WI38 (cell line): ENCODE measurements at regions not wholly inside any gene's neighbourhood (a gene's known extent, or its start where the extent isn't known, plus 50 kb on each side); places are given as distances from the start of the nearest gene placed in this dataset.
"Not testable (repeated sequence)": the region's sequence is repeated elsewhere in the genome, so short reads cannot be mapped to it uniquely, and the experiment has no call there.

Experiments
- H3K4me3 ChIP-seq: 2 replicates; pipeline ENCODE4 v1.5.1; 2011; ENCODE audit warnings: low read depth, mild to moderate bottlenecking, control low read depth, low read length
- TF ChIP-seq, protein P1 (sequence below): IDR thresholded peaks from 2 replicates; pipeline ENCODE4 v1.5.1; 2012; ENCODE audit warnings: low read depth, mild to moderate bottlenecking, control low read depth, low read length

DNA sequence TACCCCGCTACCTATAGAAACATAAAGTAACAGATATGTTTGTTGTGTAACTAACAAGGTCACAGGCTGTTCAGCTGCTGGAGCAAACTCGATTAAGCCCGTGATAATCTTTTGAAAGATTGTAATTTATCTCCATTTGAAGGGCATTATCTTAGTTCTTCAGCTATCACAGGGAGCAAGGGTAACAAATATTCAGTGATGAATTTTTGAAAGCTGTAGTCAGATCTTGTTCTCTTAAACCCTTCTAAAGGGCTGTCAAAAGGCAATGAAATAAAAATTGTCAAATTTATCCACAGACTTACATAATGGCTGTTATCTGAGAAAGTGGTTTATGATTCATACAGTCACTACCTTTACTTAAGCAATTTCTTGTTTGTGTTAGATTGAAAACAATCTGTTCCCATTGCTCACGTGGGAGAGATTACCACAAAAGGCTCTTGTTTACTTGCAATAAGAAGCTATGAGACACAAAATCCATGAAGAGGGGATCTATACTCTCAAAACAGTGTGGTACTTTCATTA, 78.3 kb upstream of the ZNF608 start:
- TF ChIP-seq, protein P1, sequence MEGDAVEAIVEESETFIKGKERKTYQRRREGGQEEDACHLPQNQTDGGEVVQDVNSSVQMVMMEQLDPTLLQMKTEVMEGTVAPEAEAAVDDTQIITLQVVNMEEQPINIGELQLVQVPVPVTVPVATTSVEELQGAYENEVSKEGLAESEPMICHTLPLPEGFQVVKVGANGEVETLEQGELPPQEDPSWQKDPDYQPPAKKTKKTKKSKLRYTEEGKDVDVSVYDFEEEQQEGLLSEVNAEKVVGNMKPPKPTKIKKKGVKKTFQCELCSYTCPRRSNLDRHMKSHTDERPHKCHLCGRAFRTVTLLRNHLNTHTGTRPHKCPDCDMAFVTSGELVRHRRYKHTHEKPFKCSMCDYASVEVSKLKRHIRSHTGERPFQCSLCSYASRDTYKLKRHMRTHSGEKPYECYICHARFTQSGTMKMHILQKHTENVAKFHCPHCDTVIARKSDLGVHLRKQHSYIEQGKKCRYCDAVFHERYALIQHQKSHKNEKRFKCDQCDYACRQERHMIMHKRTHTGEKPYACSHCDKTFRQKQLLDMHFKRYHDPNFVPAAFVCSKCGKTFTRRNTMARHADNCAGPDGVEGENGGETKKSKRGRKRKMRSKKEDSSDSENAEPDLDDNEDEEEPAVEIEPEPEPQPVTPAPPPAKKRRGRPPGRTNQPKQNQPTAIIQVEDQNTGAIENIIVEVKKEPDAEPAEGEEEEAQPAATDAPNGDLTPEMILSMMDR: no peak
- H3K4me3 ChIP-seq: no peak overlapping the region

DNA sequence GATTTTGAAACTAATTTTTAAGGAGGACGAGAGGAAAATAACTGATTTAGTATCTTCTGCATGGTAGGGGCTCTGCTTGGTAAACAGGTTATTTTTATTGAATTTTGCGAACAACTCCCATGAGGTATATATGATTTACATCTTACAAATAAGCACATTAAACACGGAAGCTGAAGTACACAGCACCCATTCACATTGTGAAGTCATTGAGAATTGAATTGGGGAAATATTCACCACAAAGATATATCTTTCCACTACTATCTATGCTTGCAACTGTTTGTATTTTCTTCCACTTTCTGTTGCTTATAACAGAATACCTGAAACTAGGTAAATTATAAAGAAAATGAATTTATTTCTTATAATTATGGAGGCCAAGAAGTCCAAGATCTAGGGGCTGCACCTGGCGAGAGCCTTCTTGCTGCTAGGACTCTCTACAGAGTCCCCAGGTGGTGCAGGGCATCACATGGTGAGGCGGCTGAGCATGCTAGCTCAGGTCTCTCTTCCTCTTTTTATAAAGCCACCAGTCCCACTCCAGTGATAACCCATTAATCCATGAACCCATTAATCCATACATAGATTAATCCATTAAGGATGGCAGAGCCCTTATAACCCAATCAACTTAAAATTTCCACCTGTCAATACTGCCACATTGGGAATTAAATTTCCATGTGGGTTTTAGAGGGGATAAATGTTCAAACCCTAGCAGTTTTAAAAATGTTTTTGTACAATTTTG, 79.0 kb upstream of the ZNF608 start:
- TF ChIP-seq, protein P1: no peak
- H3K4me3 ChIP-seq: no peak overlapping the region

DNA sequence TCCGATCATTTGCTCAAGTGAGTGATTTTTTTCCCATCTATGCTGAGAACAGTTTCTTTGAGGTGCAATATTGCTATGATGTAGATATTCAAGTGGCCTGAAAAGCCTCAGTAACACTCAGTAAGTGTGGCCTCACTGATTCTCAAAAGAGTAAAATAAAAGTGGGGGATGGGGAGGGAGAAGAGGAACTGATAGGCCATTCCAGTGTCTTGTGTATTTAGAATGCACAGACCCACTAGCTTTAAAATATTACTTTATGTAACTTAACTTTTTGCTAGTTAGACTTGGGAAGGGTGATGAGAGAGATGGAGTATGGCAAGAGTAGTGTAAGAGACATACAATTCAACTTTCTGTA, 79.5 kb upstream of the ZNF608 start:
- H3K4me3 ChIP-seq: no peak overlapping the region
- TF ChIP-seq, protein P1: no peak

DNA sequence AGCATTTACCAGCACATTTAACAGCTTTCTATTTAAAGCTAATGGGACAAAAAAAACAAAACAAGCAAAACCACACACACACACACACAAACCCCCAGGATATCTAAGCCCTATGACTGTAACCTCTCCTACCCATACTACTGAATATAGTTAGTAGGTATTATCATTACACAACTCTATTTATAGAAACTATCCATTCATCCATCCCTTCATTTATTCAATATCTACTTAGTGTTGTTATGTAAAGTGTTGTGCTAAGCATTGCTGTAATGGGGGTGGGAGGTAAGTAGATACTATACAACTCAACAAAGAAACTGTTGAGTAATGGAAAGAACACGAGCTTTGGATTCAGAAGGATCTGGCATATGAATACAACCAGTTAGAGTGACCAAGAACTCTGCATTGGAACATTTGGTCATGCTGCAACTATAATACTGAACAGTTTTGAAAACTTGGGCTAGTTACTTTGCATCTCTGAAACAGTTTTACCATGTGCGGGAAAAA, 82.3 kb upstream of the ZNF608 start:
- TF ChIP-seq, protein P1: no peak
- no peak overlapping the region for H3K4me3 ChIP-seq

DNA sequence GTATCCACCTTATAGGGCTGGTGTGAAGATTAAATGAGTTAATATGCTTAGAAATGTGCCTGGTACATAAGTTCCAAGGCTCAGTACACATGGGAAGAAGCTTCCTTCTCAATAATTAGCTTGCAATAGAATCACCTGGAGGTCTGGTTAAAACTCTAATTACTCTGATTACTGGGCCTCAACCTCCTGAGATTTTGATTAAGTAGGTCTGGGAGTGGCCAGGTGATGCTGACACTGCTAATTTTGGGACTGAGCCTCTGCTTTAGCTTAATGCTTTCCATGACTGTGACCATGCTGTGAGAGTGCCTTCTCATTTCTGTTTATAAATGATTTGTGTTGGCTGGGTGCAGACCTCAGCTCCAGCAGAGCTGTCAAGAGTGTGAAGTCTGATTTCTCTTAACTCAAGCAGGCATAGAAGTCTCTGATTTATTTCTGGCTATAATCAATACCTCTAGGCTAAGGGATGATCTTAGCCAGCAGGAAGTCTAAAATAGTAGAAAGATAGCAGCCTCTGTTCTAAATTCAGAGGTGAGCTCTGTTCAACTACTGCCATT, 85.3 kb upstream of the ZNF608 start:
- H3K4me3 ChIP-seq: no peak overlapping the region
- TF ChIP-seq, protein P1: no peak

DNA sequence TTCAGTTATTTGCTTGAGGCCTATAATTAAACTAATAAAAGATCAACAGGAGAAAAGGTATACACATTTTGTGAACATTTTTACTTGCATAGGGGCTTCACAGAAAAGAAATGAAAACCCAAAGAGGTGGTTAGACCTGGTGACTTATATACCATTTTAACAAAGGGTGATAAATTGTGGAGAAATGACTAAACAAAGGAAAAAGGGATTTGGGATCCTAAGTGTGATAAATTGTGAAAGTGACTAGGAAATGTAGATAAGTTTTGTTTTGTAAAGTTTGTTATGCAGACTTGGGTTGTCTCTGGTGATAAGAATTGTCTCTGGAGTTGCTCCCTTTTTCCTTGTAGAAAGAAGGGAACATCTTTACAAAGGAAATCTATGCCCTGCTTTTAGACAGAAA, 86.1 kb upstream of the ZNF608 start:
- no peak overlapping the region for H3K4me3 ChIP-seq
- TF ChIP-seq, protein P1: no peak

DNA sequence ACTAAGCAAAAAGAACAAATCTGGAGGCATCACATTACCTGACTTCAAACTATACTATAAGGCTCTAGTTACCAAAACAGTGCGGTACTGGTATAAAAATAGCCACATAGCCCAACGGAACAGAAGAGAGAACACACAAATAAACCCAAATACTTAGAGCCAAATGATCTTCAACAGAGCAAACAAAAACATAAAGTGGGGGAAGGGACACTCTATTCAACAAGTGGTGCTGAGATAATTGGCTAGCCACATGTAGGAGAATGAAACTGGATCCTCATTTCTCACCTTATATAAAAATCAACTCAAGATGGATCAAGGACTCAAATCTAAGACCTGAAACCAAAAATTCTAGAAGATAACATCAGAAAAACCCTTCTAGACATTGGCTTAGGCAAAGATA, 89.9 kb upstream of the ZNF608 start:
- H3K4me3 ChIP-seq: not testable (repeated sequence)
